Middle frontal gyrus (tissue), 1 donor: ENCODE measurements at regions not wholly inside any gene's neighbourhood (a gene's known extent, or its start where the extent isn't known, plus 50 kb on each side); places are given as distances from the start of the nearest gene placed in this dataset.
"Not testable (repeated sequence)": the region's sequence is repeated elsewhere in the genome, so short reads cannot be mapped to it uniquely, and the experiment has no call there.

ENCODE experiments used
- DNase-seq: peaks from one replicate; pipeline ENCODE4 v3.0.0-alpha.2; 2015; ENCODE audit warnings: low spot score; ENCODE audit errors: extremely low spot score

DNA sequence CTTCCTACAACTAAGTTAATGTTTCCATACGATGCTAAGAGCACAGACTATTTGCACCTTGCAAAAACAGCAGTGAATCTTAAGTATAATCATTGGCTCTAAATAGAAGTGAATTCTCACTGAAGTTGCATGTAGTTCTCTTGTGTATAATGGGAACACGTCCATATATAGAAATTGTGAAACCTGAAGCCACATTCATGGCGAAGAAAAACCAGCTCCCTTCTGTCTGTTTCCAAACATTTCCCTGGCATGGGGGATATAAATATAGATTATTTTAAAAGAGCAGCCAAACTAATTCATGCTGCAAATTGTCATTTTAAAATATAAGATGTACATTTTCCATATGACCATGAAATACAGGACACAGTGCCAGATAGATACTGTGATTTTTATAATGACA, 71.1 kb downstream of the TRAM1L1 start:
- no peak for DNase-seq

DNA sequence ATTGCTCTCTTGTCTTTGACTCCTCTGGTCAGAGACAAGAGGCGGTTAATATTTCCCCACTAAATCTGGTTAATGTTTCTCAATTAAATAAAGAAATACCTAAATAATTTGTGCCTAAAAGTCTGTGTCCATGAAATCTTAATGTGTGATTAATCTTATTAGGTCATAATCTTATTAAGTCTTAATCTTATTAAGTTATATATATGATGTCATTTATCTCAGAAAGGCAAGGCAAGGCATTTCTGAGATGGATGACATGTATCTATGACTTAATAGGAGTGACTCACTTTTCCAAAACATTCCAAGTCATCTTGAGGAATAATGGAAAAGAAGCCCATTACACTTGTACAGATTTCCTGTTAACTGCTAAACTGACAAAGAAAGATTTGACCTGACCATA, 74.7 kb downstream of the TRAM1L1 start:
- no peak for DNase-seq

DNA sequence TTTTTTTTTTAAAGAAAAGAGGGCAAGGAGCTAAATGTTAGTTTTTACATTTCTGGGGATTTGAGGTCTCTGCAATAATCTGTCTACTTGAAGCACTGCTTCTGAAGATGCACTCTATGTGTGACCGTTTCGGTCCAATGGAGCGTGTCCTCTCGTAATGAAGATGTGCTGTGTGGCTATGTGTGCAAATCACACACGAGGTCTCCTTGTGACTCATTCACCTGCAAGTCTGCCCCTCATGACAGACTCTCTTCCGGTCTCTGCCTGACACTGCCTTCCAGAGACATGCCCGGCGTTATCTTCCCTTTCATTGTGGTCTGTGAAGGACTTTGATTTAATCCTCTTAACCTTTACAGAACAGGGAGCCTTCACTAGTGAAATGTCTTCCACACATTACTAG, 84.3 kb downstream of the TRAM1L1 start:
- no peak for DNase-seq

DNA sequence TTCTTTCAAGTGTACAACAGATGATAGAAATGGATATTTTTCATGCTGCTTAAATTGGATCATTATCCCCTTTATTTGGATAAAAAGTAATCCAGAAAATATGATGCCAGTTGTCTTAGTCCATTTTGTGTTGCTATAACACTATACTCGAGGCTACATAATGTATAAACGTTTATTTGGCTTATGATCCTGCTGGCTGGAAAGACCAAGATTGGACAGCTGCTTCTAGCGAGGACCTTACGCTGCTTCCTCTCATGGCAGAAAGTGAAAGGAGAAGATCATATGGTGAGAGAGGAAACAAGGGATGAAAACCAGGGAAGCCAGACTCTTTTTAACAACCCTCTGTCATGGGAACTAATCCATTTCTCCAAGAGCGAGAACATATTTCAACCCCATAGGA, 102.7 kb downstream of the TRAM1L1 start:
- no peak for DNase-seq

DNA sequence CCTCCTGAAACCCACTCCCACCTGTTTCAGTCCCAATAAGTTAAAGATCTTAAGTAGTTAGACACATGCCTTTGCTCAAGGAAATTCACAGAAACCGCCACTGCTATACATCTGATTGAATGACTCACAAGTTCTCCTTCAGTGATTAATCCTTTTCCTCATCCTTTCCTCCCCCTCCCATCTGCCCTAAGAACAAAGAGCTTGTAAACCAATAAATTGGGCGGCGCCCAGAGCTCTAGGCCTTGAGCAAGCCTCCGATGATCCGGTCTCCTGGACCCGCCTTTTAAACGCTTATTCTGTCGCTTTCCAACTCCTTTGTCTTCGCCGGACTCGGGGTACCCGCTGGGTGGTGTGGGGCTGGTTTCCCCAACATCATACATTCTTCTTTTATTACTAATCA, 104.9 kb downstream of the TRAM1L1 start:
- DNase-seq = not testable (repeated sequence)

DNA sequence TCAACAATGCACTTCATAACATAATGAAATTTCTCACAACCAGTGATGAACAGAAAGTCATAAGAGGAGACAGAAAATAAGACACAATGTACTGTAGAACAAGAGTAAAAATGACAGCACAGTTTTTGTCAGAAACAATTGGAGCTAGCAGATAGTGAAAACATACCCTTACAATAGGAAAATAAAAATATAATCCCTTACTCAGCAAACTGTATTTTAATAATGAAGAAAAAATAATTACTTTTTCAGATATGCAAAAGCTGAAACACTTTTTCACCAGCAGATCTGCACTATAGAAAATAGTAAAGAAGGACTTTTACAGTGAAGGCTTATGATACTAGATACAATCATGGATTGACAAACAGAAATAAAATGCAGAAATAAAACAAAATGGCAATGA, 126.3 kb downstream of the TRAM1L1 start:
- no peak for DNase-seq

DNA sequence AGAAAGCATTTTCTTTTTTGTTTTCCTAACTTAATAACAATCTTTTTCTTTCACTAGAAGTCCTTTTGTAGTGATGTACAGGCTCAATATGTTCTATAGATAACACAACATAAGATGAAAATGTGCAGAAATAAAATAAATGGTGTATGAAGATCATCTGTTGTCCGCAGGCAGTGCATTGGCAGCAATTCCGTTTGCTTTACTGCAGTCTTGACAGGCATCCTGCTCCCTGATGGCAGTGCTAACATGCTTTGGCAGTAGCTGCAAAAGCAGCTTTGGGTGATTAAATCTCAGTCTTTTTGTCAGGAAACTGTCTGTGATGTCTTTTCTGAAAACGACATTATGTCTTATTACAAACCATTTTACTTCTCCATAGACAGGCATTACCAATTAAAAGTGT, 131.4 kb downstream of the TRAM1L1 start:
- no peak for DNase-seq

DNA sequence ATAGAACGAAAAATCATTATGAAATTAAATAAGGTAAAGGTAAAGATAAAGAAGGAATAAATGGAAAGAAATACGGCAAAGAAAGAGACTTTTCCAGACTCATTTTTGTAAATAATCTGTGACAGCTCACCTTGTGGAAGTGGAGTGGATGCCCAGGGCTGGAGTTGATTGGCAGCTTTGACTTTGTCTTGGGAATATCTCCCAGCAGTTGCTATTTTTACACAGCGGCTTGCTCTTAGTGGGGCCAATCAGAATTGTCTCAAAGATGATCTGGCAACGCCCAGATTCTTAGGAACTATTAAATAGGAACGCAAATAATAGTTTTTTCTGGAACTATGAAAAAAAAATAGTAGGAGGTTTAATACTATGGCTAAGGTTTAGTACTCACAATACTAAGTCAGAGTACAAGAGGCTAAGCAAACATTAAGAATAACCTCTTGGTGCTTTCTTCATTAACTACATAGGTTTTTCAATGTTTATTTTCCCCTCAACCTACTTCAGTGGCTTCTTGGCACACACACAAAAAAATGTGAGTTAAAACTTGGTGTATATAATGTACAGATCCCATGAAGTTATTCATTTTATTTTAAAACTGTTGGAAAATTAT, 132.7 kb downstream of the TRAM1L1 start:
- DNase-seq = no peak

DNA sequence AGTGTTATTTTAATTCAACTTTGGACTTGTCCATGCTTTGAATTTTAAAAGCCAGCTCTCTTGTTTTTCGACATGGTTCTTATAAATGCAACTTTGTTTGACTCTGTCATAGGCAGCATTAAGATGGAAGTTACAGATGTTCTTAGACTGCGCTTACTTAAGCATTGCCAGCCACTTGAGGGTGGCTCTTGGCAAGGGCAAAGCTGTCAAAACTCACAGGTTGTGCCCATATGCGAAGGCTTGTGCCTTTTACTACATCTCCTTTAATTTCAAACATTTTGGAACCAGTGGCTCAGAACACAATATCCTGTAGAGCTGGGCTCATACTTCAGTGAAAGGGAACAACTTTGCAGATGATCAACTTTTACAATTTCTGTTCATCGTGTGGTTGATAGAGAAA, 135.5 kb downstream of the TRAM1L1 start:
- no peak for DNase-seq

DNA sequence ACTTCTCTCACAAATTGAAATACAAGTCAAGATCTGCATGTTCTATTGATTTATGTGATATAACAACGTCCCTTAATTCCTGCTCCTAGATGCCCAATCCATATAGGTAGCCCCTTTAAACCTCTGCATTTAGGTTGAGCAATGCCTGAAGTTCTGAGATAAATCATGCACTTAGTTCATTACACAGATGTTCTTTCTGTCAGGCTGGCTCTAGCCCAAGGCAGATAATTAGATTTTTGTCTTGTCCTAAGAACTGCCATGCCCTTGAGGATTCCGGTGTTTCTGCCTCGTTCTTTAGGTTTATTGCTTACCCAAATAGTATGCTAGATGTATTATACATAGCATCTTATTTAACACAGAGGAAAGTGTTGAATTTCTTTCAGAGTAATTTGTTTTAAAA, 143.1 kb downstream of the TRAM1L1 start:
- DNase-seq = no peak

DNA sequence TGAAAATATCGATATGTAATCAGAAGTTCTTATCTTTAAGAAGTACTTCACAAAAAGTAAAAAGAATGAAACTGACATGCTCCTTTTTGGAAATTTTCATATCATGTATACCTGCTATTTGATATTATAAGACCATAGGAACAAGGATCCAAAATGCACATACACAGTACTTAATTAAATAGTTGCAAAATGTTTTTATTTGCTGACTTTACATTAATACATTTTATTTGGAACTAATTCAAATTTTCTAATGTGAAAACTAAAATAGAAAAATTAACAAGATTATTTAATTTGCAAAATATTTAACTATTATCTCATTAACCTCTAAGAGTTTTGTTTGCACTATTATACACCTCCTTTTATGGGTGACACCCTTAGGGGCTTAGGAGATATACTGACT, 155.0 kb downstream of the TRAM1L1 start:
- DNase-seq = no peak

DNA sequence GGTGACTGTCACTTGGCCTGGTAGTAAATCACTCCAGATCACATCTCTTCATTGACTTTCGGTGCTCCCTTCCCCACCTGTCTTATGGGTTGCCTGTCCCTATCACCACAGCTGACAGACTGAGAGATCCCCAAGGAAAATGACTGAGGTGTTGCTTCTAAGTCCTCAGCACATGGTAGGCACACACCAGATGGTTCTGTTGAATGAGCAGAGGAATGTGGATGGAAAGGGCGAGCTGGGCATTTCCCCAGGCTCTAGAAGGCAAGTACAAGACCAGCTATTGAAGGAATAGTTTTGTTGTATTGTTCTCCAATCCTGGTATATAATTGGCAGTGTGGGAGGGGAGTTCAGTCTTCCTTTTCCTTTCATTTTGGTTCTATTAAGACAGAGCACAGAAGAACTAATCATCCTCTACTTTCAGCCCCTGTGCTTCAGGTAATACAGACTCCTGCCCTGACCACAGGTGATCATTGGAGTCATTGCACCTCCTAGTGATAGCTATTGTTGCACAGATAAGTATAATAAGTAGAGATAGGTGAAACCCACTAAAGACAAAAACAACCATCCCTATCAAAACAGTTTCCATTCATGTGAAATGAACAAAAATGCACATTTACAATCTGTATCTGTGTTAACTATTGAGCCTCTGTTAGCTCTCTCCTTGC, 158.6 kb downstream of the TRAM1L1 start:
- DNase-seq = no peak

DNA sequence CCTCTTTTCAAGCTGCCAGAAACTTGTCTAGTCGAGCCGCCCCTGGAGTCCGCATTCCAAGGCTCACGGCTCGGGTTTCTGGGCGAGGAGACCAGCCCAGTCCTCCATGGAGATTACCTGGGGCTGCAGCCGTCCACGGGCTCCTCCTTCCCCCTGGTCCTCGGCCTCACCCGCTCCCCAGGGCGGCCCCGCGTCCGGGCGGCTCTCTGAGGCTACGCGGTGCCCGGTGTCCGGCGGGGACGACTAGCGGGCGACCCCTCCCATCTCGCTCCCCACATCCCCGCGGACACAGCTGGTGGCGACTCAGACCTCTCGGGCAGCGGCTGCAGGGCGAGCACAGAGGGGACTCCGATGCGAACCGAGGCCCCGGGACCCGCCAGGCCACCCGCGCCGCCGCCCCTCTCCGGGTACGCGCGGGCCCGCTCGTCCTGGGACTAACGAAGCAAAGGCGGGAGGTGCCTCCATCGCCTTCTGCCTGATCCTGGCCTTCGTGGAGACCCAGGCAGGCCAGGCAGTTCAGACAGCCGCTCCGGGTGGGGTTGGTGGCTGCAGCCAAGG, 159.4 kb downstream of the TRAM1L1 start:
- DNase-seq = no peak

DNA sequence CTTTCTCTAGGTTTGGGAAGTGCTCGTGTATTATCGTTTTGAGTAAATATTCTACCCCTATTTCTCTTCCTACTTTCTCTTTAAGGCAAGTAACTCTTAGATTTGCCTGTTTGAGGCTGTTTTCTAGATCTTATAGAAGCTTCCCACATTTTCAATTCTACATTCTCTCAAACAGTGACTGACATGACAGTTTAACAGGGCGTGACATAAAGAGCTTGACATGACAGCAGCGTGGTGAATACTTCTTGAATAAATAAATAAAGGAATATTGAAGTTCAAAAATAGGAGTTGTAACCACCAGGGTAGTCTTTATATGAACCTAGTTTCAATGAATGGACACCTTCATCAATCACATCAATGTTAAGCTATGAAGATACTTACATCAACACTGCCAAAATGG, 162.0 kb downstream of the TRAM1L1 start:
- DNase-seq = no peak

DNA sequence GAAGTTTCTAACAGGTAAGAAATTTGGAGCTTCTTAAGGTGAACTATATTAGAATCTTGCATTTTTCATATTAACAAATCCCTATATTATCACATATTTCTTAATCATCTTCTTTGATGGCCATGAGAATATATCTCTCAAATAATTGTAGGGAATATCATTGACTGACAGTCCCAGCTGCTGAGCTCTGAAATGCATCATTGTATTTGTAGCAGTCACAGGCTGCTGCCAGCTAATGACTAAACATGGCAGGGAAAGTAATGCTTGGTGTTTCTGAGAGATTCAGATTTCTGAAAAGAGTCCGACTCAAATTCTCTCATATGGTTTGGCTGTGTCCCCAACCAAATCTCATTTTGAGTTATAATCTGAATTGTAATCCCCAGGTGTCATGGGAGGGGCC, 171.9 kb downstream of the TRAM1L1 start:
- no peak for DNase-seq

DNA sequence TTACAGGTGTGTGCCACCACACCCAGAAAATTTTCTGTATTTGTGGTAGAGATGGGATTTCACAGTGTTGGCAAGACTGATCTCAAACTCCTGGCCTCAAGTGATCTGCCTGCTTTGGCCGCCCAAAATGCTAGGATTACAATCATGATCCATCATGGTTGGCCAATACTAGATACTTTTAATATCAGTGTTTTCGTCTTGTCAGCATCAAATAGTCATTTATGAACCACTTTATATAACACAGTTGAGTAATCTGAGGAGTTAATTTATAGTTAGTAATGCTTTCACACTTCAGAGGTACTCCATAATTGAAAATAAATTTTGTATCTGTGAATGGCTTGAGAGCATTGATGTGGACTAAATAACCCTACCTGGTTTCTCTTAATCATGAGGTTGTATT, 178.6 kb downstream of the TRAM1L1 start:
- DNase-seq = no peak

DNA sequence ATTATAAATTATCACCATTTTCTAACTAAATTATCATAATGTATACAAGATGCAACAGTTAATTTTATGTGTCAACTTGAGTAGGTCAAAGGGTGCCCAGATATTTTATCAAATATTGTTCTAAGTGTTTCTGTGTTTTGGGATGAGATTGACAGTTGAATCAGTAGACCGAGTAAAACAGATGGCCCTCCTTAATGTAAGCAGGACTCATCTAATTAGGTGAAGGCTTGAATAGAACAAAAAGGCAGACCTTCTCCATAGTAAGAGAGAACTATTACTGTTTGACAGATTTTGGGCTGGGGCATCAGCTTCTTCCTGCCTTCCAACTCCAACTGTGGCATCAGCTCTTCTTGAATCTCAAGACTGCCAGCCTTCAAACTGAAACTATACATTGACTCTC, 185.8 kb downstream of the TRAM1L1 start:
- no peak for DNase-seq

DNA sequence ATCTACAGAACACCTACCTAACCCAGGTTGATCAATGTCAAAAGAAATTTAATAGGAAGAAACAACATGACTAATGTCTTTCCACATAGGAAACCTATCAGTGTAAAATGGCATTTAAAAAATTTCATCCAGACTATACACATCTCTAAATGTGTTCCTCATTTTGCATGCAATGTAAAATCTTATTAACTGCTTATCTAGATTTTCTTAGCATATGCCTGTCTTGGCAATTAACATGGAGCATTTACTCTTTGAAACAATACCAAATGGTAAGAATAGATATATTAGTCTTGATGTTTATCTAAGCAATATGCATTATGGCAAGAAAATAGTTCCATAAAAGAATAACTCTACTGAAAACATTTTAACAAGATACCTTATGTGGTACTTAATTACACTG, 199.8 kb downstream of the TRAM1L1 start:
- no peak for DNase-seq

DNA sequence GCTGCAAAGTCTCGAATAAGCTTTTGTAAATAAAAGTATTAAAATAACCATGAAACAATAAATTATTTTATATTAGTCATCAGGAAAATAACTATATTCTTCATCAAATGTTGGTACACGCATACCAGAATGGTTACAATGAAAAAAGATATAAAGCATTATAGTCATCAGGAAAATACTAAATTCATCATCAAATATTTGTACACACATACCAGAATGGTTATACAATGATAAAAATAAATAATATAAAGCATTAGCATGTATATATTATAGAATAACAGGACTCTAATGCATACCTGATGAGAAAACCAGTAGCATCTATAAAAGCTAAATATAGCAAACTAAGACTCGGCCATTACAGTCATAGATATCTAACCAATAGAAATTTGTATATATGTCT, 202.9 kb downstream of the TRAM1L1 start:
- no peak for DNase-seq

DNA sequence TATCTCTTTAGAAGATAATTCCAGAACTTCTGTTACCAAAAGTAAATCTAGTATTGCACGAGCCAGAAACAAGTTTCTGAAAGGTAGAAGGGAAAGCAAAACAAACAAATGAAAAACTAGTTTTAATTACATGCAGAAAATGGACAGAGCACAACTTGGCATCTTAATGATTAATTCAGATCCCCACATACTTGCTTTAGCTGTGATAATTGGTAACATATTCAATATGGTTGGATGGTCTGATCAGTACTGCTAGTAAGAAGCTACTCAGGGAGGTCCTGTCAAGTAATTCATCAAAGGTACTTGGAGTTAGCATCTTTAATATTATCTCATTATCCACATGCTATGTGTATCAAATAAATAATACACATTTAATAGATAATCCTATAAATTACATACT, 204.3 kb downstream of the TRAM1L1 start:
- DNase-seq = no peak

DNA sequence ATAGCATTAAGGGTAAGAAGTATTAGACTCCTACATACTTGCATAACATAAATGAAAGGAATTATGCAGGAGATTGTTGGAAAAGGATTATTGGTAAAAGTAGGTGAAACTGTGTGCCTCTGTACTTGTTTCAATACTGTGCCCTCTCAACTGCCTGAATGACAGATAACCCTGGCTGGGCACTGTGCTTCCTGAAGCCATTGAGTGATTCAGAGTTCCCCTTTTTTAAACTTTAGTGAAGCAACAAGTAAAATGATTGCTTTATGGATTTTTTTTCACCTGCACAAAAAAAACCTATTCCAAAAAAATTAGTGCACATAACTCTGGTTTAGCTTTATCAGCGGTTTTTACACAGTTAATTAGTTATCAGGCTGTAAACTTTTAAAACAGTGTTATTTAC, 204.8 kb downstream of the TRAM1L1 start:
- DNase-seq = no peak

DNA sequence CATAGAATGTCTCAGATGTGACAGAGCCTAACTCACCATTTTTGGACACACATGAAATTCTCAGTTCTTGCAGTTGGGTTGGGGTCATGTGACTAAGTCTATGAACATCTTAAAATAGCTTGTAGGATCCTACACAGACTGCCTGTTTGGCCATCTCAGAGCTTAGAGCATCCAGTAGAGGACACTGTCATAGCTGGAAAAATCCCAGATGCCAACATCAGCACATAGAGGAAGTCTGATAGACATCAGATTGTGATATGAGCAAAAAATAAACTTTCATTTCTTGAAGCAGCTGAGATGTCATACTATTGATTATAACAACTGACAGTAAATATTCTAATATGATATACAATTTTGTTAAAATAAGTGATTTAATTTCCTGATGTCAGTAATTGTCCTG, 207.1 kb downstream of the TRAM1L1 start:
- no peak for DNase-seq

DNA sequence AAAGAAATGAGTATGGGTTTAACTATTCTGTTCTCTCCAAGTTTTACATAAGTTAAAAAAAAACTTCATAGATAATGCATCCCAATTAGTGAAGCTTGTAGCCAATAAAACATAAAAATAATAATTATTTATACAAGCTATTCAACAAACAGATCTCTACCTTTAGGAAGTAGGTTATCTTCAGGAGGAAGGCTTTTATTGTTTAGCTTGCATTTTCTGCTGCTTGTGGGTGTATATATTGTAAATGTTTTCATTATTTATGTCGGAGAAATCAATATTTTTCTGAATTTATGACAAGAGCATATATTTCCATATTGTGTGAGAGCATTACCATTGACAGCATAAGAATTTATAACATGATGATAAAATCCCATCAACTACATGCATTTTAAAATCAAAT, 208.3 kb downstream of the TRAM1L1 start:
- DNase-seq = no peak
